GM13976 (cell line): ENCODE measurements at regions not wholly inside any gene's neighbourhood (a gene's known extent, or its start where the extent isn't known, plus 50 kb on each side); places are given as distances from the start of the nearest gene placed in this dataset.

ENCODE experiments used
- DNase-seq: peaks from one replicate; pipeline ENCODE4 v3.0.0; 2012; ENCODE audit warnings: low spot score
- in situ Hi-C: fragments of 300-500 bp; cut with MboI; formaldehyde crosslinking; loops from one replicate; pipeline ENCODE4 v1.12.0; 2022; ENCODE audit warnings: low sequenced_read_pairs, mixed read lengths, inconsistent platforms; ENCODE audit not compliant: unreplicated experiment
- TF ChIP-seq, protein P1 (sequence below): IDR thresholded peaks from 2 replicates; pipeline ENCODE4 v1.5.1; 2012; ENCODE audit warnings: borderline replicate concordance, mild to moderate bottlenecking; ENCODE audit not compliant: insufficient read depth; ENCODE audit errors: extremely low read depth, missing control alignments, control extremely low read depth

DNA sequence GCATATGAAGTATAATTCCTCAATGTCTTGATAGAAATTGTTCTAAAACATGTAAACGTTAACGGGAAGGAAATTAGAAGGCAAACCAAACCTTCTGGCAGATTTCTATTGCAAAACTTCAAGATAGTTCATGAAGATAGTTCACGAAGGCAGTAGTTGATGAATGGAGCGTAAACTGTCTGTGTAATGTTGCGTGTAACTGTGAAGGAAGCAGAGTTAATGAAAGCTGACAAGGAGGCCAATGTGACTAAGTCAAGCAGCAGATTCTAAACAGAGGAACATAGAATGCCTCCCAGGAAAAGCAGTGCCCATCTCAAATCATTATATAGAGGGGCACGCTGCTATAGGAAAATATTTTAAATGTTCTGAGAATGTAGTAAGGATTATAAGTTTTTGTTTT lies 659.7 kb upstream of the IGFBP3 start:
- no peak for DNase-seq
- TF ChIP-seq, protein P1, sequence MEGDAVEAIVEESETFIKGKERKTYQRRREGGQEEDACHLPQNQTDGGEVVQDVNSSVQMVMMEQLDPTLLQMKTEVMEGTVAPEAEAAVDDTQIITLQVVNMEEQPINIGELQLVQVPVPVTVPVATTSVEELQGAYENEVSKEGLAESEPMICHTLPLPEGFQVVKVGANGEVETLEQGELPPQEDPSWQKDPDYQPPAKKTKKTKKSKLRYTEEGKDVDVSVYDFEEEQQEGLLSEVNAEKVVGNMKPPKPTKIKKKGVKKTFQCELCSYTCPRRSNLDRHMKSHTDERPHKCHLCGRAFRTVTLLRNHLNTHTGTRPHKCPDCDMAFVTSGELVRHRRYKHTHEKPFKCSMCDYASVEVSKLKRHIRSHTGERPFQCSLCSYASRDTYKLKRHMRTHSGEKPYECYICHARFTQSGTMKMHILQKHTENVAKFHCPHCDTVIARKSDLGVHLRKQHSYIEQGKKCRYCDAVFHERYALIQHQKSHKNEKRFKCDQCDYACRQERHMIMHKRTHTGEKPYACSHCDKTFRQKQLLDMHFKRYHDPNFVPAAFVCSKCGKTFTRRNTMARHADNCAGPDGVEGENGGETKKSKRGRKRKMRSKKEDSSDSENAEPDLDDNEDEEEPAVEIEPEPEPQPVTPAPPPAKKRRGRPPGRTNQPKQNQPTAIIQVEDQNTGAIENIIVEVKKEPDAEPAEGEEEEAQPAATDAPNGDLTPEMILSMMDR, result no peak
- in situ Hi-C loops, result no loop called here

DNA sequence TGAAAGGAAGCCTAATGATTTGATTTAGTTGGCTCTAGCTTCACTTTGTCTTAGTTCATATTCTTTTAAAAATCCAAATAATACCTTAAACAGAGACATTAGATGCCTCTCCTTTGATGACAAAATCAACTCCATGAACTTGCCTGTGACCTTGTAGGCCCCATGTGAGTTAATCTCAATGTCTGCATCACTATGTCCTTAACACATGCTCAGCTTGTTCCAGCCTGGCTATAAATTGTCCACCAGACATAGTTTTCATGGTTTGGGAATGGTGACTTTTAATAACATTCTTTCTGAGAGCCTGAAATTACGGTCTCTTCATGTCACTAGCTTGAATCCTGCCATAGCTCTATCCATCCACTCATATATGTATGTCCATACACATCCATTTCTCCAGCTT lies 656.3 kb upstream of the IGFBP3 start:
- no peak for DNase-seq
- in situ Hi-C loops, result no loop called here
- TF ChIP-seq, protein P1, result no peak

DNA sequence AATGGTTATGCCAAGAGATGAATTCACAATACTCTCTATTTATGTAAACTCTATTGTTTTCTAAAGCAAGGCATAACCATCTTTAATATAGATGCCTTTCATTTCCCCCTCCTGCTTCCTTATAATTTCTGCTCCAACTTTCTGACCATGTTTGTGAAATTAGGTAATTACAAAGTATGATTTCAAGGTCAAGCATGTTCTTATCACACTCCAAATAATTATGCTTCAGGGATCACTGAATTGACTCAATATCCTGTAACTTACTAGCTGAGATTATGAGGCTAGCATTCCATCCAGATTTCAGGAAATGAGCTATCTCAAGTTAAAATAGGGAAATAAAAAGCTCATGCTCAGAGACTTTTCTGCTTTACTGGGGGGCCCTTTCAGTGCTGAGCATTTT lies 655.9 kb upstream of the IGFBP3 start:
- in situ Hi-C loops, result no loop called here
- TF ChIP-seq, protein P1, result no peak
- DNase-seq, result no peak

DNA sequence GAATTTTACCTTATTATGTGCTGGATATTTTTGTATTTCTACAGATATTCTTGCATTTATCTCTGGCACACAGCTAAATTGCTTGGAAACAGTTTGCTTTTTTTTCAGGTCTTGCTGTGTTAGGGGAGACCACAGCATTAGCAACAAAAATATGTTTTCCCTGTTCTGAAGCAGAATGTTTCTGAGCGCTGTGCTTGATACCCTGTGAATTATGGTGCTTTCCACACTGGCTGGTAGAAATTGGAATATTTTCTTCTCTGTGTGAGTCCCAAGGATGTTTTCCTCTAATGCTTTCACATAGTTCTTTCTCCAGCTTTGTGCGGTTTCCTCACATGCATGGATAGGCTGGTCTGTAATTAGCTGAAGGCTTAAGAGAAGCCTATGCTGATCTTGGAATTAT lies 651.6 kb upstream of the IGFBP3 start:
- DNase-seq, result no peak
- in situ Hi-C loops, result no loop called here
- TF ChIP-seq, protein P1, result no peak

DNA sequence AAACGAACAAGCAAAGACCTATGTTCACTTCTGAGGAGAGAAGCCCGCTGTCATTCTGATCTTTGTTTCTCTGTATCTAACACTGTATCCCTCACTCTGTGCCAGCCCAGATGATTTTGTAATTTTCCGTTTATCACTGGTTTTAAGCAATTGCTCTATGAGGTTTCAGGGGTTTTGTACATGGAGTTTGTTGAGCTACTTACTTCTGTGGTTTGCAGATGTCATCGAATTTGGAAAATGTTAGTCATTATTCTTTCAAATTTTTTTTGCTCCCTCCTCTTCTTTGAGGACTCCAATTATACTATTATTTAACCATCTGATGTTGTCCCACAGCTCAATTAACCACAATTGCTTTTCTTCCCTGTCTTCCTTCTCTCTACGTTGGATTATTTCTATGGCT lies 650.9 kb upstream of the IGFBP3 start:
- no peak for DNase-seq
- in situ Hi-C loops, result no loop called here
- TF ChIP-seq, protein P1, result no peak

DNA sequence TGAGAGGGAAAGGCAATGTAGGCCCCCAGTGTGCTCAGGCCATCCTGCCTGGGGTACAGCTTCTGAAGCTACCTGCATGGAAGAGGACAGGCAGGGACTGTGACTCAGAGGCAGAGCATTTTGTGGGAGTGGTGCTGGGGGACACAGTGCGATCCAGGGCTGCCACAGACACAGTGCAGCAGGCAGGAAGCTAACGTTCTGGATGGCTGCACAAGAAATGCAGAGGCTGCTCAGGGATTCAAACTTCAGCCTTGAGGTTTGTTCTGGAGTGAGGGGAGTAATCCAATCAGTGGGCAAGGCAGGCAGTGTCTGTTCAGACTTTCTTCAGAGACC lies 648.0 kb upstream of the IGFBP3 start:
- no peak for DNase-seq
- in situ Hi-C loops, result no loop called here
- TF ChIP-seq, protein P1, result no peak

DNA sequence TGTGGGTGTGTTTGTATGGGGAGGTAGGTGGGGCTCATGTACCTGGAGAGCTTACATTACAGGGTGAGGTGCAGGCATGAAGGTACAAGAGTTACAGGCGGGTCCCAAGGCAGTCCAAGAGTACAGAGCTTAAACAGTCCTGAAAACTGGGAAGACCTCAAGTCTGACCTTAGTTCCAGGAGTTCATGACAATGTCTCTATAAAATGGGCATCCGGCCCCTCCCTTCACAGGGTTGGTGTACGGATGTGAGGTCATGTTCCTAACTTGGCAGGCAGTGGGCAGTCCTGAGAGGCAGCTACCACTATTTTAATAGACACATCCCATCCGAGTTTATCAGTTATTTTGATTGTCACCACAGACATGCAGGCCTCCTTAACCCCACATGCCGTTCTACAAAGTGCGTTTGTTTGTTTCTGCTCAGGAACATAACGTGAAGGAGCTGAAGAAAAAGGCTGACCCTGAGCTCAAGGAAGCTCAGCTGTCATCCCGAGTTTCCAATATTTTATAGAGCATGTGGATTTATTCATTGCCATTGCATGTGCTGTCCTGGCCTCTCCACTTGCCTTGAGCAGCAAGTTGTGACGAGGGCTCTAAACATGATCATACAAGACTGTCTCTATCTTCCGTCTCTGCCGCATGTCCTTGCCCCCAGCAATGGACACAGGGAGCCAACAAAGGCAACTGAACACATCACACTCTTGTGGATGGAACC lies 647.5 kb upstream of the IGFBP3 start:
- in situ Hi-C loops, result no loop called here
- no peak for DNase-seq
- TF ChIP-seq, protein P1, result no peak
